CD4-positive, CD25-positive, alpha-beta regulatory T cell (primary cell): ENCODE measurements at regions not wholly inside any gene's neighbourhood (a gene's known extent, or its start where the extent isn't known, plus 50 kb on each side); places are given as distances from the start of the nearest gene placed in this dataset.
"Not testable (repeated sequence)": the region's sequence is repeated elsewhere in the genome, so short reads cannot be mapped to it uniquely, and the experiment has no call there.

Experiments used
- ATAC-seq, 2 donors: fragments of 150-1000 bp; cut with Tn5 transposase; one replicate each; pipeline ENCODE4 v1.10.0; 2021; ENCODE audit warnings: low read depth in 2 of 2, moderate number of reproducible peaks in 2 of 2, moderate library complexity in 1 of 2
- DNase-seq, 3 donors: peaks; one replicate each; pipeline versions ENCODE4 v3.0.0 to v3.0.0-alpha.2; 2012 to 2022; ENCODE audit warnings: mixed read lengths in 1 of 3
- H3K27ac ChIP-seq: one replicate; pipeline ENCODE4 v1.7.0; 2013; ENCODE audit warnings: mild to moderate bottlenecking, low read length; ENCODE audit not compliant: insufficient read depth, poor library complexity, severe bottlenecking
- H3K27me3 ChIP-seq: one replicate; pipeline ENCODE4 v1.7.0; 2013; ENCODE audit warnings: low read length; ENCODE audit not compliant: control insufficient read depth, insufficient read depth
- H3K36me3 ChIP-seq: one replicate; pipeline ENCODE4 v1.7.0; 2013; ENCODE audit warnings: mild to moderate bottlenecking, low read length, moderate library complexity; ENCODE audit not compliant: control insufficient read depth, insufficient read depth
- H3K4me1 ChIP-seq: 2 replicates; pipeline ENCODE4 v1.7.0; 2013; ENCODE audit warnings: mild to moderate bottlenecking, low read length; ENCODE audit not compliant: insufficient read depth, control insufficient read depth, poor library complexity, severe bottlenecking
- H3K4me3 ChIP-seq: one replicate; pipeline ENCODE4 v1.7.0; 2013; ENCODE audit warnings: low read depth, mild to moderate bottlenecking, low read length, moderate library complexity
- H3K9me3 ChIP-seq, 2 experiments: 1 replicate in 1 of 2; 2 replicates in 1 of 2; pipeline ENCODE4 v1.7.0; 2013; ENCODE audit warnings: low read length in 2 of 2, mild to moderate bottlenecking in 1 of 2, moderate library complexity in 1 of 2; ENCODE audit not compliant: control insufficient read depth in 2 of 2
- H3K27ac Mint-ChIP-seq, 3 donors: one replicate each; pipeline ENCODE4 v1.8.0; 2020 to 2022; ENCODE audit warnings: mild to moderate bottlenecking in 3 of 3, mixed read lengths in 3 of 3, moderate library complexity in 2 of 3
- H3K27me3 Mint-ChIP-seq: one replicate; pipeline ENCODE4 v1.8.0; 2022; ENCODE audit warnings: mild to moderate bottlenecking, mixed read lengths
- H3K36me3 Mint-ChIP-seq: one replicate; pipeline ENCODE4 v1.8.0; 2020; ENCODE audit warnings: mixed read lengths
- H3K4me1 Mint-ChIP-seq, 4 donors: one replicate each; pipeline ENCODE4 v1.8.0; 2020 to 2022; ENCODE audit warnings: mixed read lengths in 4 of 4, mild to moderate bottlenecking in 1 of 4
- H3K4me3 Mint-ChIP-seq, 4 donors: one replicate each; pipeline ENCODE4 v1.8.0; 2020 to 2022; ENCODE audit warnings: mild to moderate bottlenecking in 4 of 4, mixed read lengths in 4 of 4, moderate library complexity in 3 of 4
- H3K9me3 Mint-ChIP-seq, 7 donors: one replicate each; pipeline ENCODE4 v1.8.0; 2020 to 2022; ENCODE audit warnings: mixed read lengths in 7 of 7, mild to moderate bottlenecking in 3 of 7, moderate library complexity in 2 of 7

DNA sequence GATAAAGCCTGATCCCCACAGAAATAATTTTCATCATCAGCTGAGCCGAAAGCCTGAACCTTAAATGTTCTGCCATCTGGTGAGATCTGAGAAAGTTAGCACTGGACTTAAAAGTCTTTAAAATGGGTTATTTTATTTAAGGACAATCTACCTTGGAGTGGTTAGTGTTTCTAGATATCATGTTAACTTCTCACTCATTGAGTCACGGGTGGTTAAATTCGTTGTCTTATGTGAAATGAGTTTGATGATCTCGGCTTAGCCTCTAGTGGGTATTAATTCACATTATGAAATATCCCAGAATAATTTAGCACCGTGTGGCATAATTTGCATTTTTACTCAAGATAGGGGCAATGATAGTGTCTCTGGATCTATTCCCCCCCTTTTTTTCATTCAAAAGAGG is 117.4 kb upstream of the ZNF536 start:
- no peaks in the 10 kb centered on the region for H3K36me3 ChIP-seq
- H3K27me3 ChIP-seq: peaks cover 18% of the 10 kb centered on the region
- ATAC-seq (no peak), DNase-seq (no peak)
- H3K27ac ChIP-seq: no peak overlapping the region
- no peaks in the 10 kb centered on the region for H3K4me1 ChIP-seq
- Mint-ChIP-seq H3K4me3 (no peak overlapping the region), H3K27ac (no peak overlapping the region), H3K9me3 (peaks cover 0 to 2% (median 0%) of the 10 kb centered on the region in 7 donors), H3K4me1 (no peaks in the 10 kb centered on the region), H3K36me3 (no peaks in the 10 kb centered on the region), H3K27me3 (peaks cover 27% of the 10 kb centered on the region)
- H3K9me3 ChIP-seq: no peaks in the 10 kb centered on the region
- no peak overlapping the region for H3K4me3 ChIP-seq

DNA sequence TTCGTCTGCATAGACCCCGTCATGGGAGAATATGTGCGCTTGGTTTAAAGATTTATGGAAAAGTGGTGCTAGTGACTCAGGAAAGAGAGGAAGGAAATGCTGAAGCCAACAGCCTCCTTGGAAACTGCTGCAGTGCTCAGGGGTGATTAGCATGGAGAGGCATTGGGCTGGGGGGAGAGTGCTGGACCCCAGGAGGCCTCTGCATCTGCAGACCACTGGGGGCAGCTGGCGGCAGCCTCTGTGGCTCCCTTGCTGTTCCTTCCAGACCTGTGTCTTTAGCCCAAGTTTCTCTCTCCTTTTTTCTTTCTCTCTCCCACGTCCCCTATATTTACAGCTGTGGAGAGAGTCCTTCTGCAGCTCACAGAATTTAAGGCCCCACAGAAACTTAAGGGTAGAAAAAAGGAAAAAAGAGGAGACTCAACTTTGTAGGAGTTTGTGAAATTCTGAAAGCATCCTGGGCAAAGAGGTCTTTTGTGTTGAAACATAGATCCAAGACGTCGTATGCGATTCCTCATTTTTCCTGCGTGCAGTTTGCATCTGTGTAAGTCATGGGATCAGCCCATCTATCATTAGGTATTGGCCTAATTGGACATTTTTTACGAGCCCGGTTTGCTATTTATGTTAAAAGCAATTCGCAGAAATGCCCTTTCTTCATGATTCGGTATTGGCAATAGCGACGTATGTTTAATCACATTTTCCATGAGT is 116.2 kb upstream of the ZNF536 start:
- DNase-seq: no peak
- Histone ChIP-seq H3K4me1 (no peaks in the 10 kb centered on the region), H3K4me3 (no peak overlapping the region), H3K36me3 (no peaks in the 10 kb centered on the region), H3K27ac (no peak overlapping the region), H3K27me3 (peaks cover 18% of the 10 kb centered on the region), H3K9me3 (no peaks in the 10 kb centered on the region)
- H3K36me3 Mint-ChIP-seq: no peaks in the 10 kb centered on the region
- peaks cover 0 to 1% (median 0%) of the 10 kb centered on the region in 7 donors for H3K9me3 Mint-ChIP-seq
- no peaks in the 10 kb centered on the region for H3K4me1 Mint-ChIP-seq
- ATAC-seq: no peak
- H3K27ac Mint-ChIP-seq: no peak overlapping the region
- peaks cover 27% of the 10 kb centered on the region for H3K27me3 Mint-ChIP-seq
- no peak overlapping the region for H3K4me3 Mint-ChIP-seq

DNA sequence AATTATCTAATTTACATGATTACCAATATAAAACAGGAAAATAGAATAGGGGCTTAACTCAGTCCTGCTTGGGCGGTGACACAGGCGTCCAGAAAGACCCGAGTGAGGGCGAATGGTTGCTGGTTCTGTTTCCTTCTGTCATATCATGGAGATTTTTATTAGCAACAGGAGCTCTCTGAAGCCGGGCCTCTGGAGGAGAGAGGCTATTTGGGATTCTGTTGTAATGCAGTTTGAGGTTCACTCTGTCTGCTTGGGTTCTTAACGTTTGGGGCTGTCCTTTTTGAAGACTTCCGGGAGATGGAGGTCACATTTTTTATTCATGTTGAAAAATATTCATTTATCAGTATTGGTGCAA is 115.7 kb upstream of the ZNF536 start:
- DNase-seq: no peak
- Histone ChIP-seq H3K27ac (no peak overlapping the region), H3K27me3 (peaks cover 18% of the 10 kb centered on the region), H3K9me3 (no peaks in the 10 kb centered on the region), H3K4me1 (no peaks in the 10 kb centered on the region), H3K36me3 (no peaks in the 10 kb centered on the region), H3K4me3 (no peak overlapping the region)
- Mint-ChIP-seq H3K4me3 (no peak overlapping the region), H3K27me3 (peaks cover 24% of the 10 kb centered on the region), H3K4me1 (no peaks in the 10 kb centered on the region), H3K9me3 (peaks cover 0 to 1% (median 0%) of the 10 kb centered on the region in 7 donors), H3K36me3 (no peaks in the 10 kb centered on the region), H3K27ac (no peak overlapping the region)
- ATAC-seq: no peak

DNA sequence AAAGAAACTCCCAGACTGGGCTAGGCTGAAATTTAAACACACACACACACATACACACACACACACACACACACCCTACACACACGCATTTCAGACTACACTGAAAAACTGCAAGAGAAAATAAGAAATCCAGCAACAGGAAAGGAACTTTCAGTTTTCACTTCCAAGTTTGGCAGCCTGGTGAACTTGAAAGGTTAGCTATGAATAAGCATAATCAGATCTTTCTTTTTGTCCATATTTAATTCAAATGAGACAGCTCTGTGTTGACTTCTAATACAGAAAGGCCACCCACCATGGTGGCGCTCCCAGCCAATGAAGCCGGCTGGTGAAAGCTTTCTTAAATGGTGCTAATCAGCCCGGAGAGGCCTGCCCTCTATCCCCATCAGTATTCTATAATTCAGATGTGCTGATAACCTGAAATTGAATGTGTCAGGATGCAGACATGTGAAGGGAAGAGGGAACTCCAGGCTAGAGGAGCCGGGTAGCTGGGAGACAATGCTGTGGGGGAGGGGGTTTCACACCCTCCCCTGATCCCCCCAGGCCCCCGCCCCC is 108.3 kb upstream of the ZNF536 start:
- H3K9me3 Mint-ChIP-seq: peaks cover 0 to 2% (median 0%) of the 10 kb centered on the region in 7 donors
- H3K4me1 Mint-ChIP-seq: no peaks in the 10 kb centered on the region
- no peaks in the 10 kb centered on the region for H3K36me3 ChIP-seq
- no peaks in the 10 kb centered on the region for H3K9me3 ChIP-seq
- ATAC-seq (no peak), DNase-seq (no peak)
- H3K27me3 Mint-ChIP-seq: peaks cover 7% of the 10 kb centered on the region
- no peak overlapping the region for H3K4me3 ChIP-seq
- H3K4me3 Mint-ChIP-seq: no peak overlapping the region
- H3K27ac ChIP-seq: no peak overlapping the region
- H3K27me3 ChIP-seq: no peaks in the 10 kb centered on the region
- no peaks in the 10 kb centered on the region for H3K36me3 Mint-ChIP-seq
- no peaks in the 10 kb centered on the region for H3K4me1 ChIP-seq
- H3K27ac Mint-ChIP-seq: no peak overlapping the region

DNA sequence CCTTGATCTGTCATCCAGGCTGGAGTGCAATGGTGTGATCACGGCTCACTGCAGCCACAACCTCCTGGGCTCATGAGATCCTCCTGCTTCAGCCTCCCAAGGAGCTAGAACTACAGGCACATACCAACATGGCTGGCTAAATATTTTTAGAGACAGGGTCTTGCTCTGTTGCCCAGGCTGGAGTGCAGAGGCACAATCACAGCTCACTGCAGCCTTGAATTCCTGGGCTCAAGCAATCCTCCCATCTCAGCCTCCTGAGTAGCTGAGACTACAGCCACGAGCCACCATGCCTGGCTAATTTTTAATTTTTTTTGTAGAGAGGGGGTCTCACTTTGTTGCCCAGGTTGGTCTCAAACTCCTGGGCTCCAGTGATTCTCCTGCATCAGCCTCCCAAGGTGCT is 106.3 kb upstream of the ZNF536 start:
- not testable (repeated sequence) for DNase-seq, H3K27ac ChIP-seq, H3K27ac Mint-ChIP-seq, H3K4me1 ChIP-seq, H3K4me1 Mint-ChIP-seq, H3K4me3 ChIP-seq, ATAC-seq, H3K27me3 ChIP-seq, H3K36me3 ChIP-seq, H3K9me3 ChIP-seq, H3K36me3 Mint-ChIP-seq, H3K4me3 Mint-ChIP-seq, H3K9me3 Mint-ChIP-seq
- H3K27me3 Mint-ChIP-seq: peaks cover 10% of the 10 kb centered on the region

DNA sequence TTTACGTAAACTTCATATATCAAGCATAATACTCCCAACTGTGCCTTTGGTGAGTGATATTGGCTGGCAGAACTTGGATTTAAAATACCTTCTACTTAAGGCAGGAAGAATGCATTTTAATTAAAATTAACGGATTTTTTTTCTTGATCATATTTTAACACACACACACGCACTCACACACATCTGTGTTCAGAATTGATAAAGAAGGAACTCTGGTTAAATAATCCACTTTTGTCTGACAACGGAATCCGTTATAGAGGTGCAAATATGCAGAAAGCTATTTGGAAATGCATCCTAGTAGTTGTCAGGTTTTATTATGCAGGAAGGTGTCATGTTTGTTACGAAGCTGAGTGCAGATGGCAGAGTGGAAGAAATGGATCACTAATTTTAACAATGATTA is 105.5 kb upstream of the ZNF536 start:
- ATAC-seq (no peak), DNase-seq (no peak)
- Histone ChIP-seq H3K36me3 (no peaks in the 10 kb centered on the region), H3K27me3 (no peaks in the 10 kb centered on the region), H3K9me3 (no peaks in the 10 kb centered on the region), H3K4me1 (no peaks in the 10 kb centered on the region), H3K27ac (no peak overlapping the region), H3K4me3 (no peak overlapping the region)
- no peaks in the 10 kb centered on the region for H3K4me1 Mint-ChIP-seq
- no peak overlapping the region for H3K27ac Mint-ChIP-seq
- H3K27me3 Mint-ChIP-seq: peaks cover 10% of the 10 kb centered on the region
- H3K36me3 Mint-ChIP-seq: no peaks in the 10 kb centered on the region
- no peak overlapping the region for H3K4me3 Mint-ChIP-seq
- H3K9me3 Mint-ChIP-seq: peaks cover 0 to 2% (median 0%) of the 10 kb centered on the region in 7 donors

DNA sequence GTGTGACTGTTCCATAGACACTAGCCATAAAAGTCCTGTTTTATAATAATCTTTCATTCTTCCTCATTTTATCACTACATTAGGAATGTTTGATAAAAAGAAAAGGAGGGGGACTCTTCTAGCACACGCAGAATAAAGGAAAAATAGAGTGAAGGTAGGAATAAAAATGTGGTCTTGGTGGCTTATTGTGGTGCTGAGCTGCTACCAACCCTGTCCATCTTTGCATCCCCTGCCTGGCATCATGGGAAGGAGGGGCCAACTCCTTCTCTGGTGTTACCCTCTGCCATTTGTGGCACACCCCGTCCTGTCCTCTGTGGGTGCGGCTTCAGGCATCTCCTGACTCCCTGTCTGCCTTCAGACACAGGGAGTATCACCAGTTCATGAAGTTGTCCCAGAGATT is 104.9 kb upstream of the ZNF536 start:
- Histone ChIP-seq H3K27ac (no peak overlapping the region), H3K27me3 (no peaks in the 10 kb centered on the region), H3K9me3 (no peaks in the 10 kb centered on the region), H3K36me3 (no peaks in the 10 kb centered on the region), H3K4me1 (no peaks in the 10 kb centered on the region), H3K4me3 (no peak overlapping the region)
- H3K27me3 Mint-ChIP-seq: peaks cover 10% of the 10 kb centered on the region
- peaks cover 0 to 2% (median 2%) of the 10 kb centered on the region in 7 donors for H3K9me3 Mint-ChIP-seq
- ATAC-seq (no peak), DNase-seq (no peak)
- no peaks in the 10 kb centered on the region for H3K4me1 Mint-ChIP-seq
- no peak overlapping the region for H3K4me3 Mint-ChIP-seq
- H3K27ac Mint-ChIP-seq: no peak overlapping the region
- H3K36me3 Mint-ChIP-seq: no peaks in the 10 kb centered on the region

DNA sequence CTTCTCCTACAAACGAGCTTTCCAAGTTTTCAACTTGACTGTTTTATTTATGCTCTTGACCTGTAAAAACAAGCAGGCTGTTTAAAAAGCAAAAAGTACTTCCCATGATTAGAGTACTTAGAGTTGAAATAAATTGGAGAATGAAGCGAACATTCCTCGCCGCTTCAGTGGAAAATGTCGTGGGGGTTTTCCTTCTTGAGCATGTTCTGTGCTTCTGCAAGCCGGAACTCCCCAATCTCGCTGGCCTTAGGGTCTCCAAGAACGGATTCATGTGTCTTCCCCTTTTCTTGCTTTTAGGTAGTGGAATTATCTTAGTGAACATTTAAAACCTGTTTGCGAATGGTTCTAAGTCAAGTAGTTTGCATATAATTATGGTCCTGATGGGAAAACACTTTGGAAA is 103.6 kb upstream of the ZNF536 start:
- DNase-seq: no peak
- Mint-ChIP-seq H3K4me1 (no peaks in the 10 kb centered on the region), H3K27me3 (peaks cover 10% of the 10 kb centered on the region), H3K27ac (no peak overlapping the region), H3K9me3 (peaks cover 0 to 8% (median 3%) of the 10 kb centered on the region in 7 donors), H3K4me3 (no peak overlapping the region), H3K36me3 (no peaks in the 10 kb centered on the region)
- Histone ChIP-seq H3K9me3 (peaks cover 0 to 2% of the 10 kb centered on the region in 2 experiments), H3K27me3 (no peaks in the 10 kb centered on the region), H3K27ac (no peak overlapping the region), H3K4me3 (no peak overlapping the region), H3K4me1 (no peaks in the 10 kb centered on the region), H3K36me3 (no peaks in the 10 kb centered on the region)
- no peak for ATAC-seq
